ENCODE measurements at regions not wholly inside any gene's neighbourhood (a gene's known extent, or its start where the extent isn't known, plus 50 kb on each side); places are given as distances from the start of the nearest gene placed in this dataset.

DNA sequence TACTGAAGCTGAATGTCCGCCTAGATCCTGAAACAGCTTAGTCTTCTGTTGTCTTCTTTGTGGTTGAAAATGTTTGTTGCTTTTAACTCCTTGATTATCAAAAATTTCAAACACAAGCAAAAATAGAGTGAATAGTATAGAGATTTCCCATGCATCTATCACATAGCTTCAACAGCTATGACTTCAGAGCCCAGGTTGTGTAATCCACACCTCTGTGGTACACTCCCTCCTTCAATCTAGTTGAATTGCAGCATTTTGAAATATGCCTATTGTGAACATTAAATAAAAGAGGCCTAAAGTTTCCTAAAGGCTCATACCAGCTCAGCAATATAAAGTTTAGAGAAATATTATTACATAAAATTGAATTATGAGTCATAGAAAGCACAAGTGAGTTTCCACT, 204.7 kb upstream of the HDAC9 start:
- no peak for TF ChIP-seq CTCF (IDR thresholded peaks at IDR 0.05)
- TF ChIP-seq POLR2A (IDR thresholded peaks at IDR 0.05) = no peak
